ENCODE measurements at regions not wholly inside any gene's neighbourhood (a gene's known extent, or its start where the extent isn't known, plus 50 kb on each side); places are given as distances from the start of the nearest gene placed in this dataset.

- no peak for TF ChIP-seq EP300 (IDR thresholded peaks at IDR 0.05)
- no peak for TF ChIP-seq POLR2A (IDR thresholded peaks at IDR 0.05)
- TF ChIP-seq CTCF (IDR thresholded peaks at IDR 0.05), result no peak
Measured at GRCh38 chr5:174431504-174431903, 292.9 kb upstream of the MSX2 start.

GRCh38 chr5:174433098-174433497, 291.3 kb upstream of the MSX2 start:
- WGBS, 2 donors, result 85 to 91% methylated on average over 2 of the region's 2 CpGs
- Histone ChIP-seq H3K27me3 (peaks cover 0 to 9% of the 10 kb centered on the region in 2 donors), H3K9me3 (no peaks in the 10 kb centered on the region), H3K27ac (no peak overlapping the region), H3K4me3 (no peak overlapping the region), H3K4me1 (no peaks in the 10 kb centered on the region), H3K36me3 (no peaks in the 10 kb centered on the region)
- no peak for DNase-seq (ENCODE audit: low spot score in 2 of 2)
- no peak for TF ChIP-seq POLR2A (IDR thresholded peaks at IDR 0.05)

More at GRCh38 chr5:174431504-174431903, 292.9 kb upstream of the MSX2 start:
- H3K27ac ChIP-seq, result no peak overlapping the region
- no peak for DNase-seq (ENCODE audit: low spot score in 2 of 2)
- no peak overlapping the region for H3K4me3 ChIP-seq
- H3K36me3 ChIP-seq, result no peaks in the 10 kb centered on the region
- WGBS, 2 donors, result 76 to 77% methylated on average over 7 of the region's 7 CpGs
- H3K4me1 ChIP-seq, result no peaks in the 10 kb centered on the region
- H3K27me3 ChIP-seq, result peaks cover 0 to 9% of the 10 kb centered on the region in 2 donors
- no peaks in the 10 kb centered on the region for H3K9me3 ChIP-seq

GRCh38 chr5:174436750-174437149, 287.6 kb upstream of the MSX2 start:
- no peak for TF ChIP-seq CTCF (IDR thresholded peaks at IDR 0.05)
- no peak for TF ChIP-seq POLR2A (IDR thresholded peaks at IDR 0.05)
- TF ChIP-seq EP300 (IDR thresholded peaks at IDR 0.05), result no peak
- Histone ChIP-seq H3K4me3 (no peak overlapping the region), H3K27ac (no peak overlapping the region), H3K4me1 (no peaks in the 10 kb centered on the region), H3K27me3 (peaks cover 0 to 6% of the 10 kb centered on the region in 2 donors), H3K36me3 (no peaks in the 10 kb centered on the region), H3K9me3 (no peaks in the 10 kb centered on the region)
- no peak for DNase-seq (ENCODE audit: low spot score in 2 of 2)
- 54 to 69% methylated on average over 4 of the region's 4 CpGs for WGBS, 2 donors

GRCh38 chr5:174444479-174445188, 279.7 kb upstream of the MSX2 start:
- no peak for DNase-seq (ENCODE audit: low spot score in 2 of 2)
- Histone ChIP-seq H3K9me3 (peaks cover 0 to 16% (median 0%) of the 10 kb centered on the region in 4 donors), H3K4me3 (no peak overlapping the region), H3K36me3 (no peaks in the 10 kb centered on the region), H3K27me3 (no peaks in the 10 kb centered on the region), H3K4me1 (no peaks in the 10 kb centered on the region), H3K27ac (no peak overlapping the region)
- TF ChIP-seq CTCF (IDR thresholded peaks at IDR 0.05), result no peak
- no peak for TF ChIP-seq POLR2A (IDR thresholded peaks at IDR 0.05)
- TF ChIP-seq EP300 (IDR thresholded peaks at IDR 0.05), result no peak
- WGBS, 2 donors, result 57 to 77% methylated on average over 7 of the region's 7 CpGs

GRCh38 chr5:174446446-174446845, 277.9 kb upstream of the MSX2 start:
- Histone ChIP-seq H3K27me3 (no peaks in the 10 kb centered on the region), H3K4me1 (no peaks in the 10 kb centered on the region), H3K4me3 (no peak overlapping the region), H3K27ac (no peak overlapping the region), H3K36me3 (no peaks in the 10 kb centered on the region), H3K9me3 (peaks cover 0 to 25% (median 0%) of the 10 kb centered on the region in 4 donors)
- WGBS, 2 donors, result 61 to 62% methylated on average over 6 of the region's 6 CpGs
- TF ChIP-seq EP300 (IDR thresholded peaks at IDR 0.05) (no peak), CTCF (IDR thresholded peaks at IDR 0.05) (no peak), POLR2A (IDR thresholded peaks at IDR 0.05) (no peak)
- no peak for DNase-seq (ENCODE audit: low spot score in 2 of 2)

Data from tibial nerve (tissue), 4 donors.